HG02678 (cell line): ENCODE measurements at regions not wholly inside any gene's neighbourhood (a gene's known extent, or its start where the extent isn't known, plus 50 kb on each side); places are given as distances from the start of the nearest gene placed in this dataset.

Source experiments
- ATAC-seq: cut with Tn5 transposase; IDR thresholded peaks from one replicate; pipeline ENCODE4 v1.9.1; 2021; ENCODE audit warnings: mild to moderate bottlenecking, moderate library complexity; ENCODE audit not compliant: unreplicated experiment

DNA sequence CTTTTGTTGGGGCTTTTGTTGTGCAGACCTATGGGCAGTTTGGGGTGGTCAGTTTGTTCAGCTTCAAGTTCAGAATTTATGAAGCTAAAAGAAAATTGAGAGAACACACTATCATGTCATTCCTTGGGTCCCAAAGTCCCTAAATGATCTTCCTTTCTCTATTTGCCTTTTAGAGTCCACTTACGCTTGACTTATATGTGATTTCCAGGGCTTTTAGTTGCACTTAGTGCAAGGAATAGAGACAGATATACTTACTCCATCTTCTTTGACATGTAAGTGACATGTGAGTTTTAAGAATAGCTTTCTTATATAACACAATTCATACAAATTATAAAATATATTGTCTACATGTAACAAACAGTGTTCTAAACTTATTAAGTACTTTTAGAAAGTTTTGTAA lies 660.1 kb upstream of the SLITRK1 start:
- ATAC-seq: no peak

DNA sequence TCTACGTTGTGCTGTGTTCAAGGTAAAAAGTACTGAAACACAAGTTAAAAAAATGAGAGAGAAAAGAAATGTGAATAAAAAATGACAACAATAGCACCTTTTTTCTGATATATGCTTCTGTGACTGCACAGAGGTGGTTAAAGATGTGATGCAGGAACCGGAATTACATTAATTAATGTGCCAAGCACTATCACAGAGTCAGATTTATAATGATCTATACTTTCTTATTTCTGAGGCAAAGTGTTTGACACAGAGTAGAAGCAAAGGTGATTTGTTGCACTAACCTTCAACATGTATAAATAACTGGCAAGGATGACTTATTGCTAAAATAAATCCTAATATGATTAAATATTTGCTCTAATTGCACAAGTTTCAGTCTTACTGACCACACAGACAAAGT lies 654.6 kb upstream of the SLITRK1 start:
- no peak for ATAC-seq

DNA sequence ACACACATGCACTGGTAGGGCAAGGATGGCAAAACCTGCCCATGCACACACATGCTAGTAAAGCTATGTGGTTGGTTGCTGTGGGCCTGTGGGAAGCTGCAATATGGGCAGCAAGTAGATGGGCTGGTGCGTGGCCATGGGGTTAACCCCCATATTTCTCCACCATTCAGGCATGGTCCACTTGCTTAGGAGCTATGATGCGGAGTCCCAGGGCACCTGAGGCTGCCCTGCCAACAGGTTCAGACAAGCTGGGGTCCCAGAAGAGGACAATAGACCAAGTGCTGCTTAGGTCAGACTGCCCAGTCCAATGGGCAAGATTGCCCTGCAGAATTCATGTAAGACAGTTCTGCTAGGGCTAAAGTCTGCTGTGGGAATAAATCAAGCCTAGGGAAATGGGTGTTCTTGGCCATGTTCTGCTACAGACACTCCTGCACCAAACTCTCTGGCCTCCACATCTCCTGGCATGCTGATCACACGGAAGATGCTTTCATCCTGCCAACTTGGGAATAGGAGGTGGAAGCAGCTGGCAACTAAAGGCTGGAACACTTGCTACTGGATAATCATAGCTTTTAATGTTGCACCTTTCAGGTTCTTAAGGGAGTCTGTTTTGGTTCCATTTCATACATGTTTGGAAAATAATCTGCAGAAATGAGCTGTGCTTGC lies 646.3 kb upstream of the SLITRK1 start:
- ATAC-seq: no peak

DNA sequence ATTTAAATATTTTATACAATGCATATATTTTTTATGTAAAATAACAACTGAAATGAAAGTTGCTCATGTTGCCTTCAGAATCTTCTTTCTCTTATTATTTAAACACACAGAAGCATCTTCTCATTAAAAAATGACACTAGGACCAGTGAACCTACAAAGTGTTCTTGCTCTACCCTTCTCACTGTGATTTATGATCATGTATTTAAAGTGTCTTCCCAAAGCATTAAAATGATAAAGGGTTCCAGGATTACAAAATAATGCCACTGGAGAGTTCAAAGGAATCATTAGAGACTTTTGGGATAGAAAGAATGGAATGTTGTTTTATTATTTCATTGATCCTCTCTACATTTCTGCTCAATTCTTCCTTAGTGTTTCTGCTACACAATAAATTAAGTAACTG lies 643.6 kb upstream of the SLITRK1 start:
- no peak for ATAC-seq

DNA sequence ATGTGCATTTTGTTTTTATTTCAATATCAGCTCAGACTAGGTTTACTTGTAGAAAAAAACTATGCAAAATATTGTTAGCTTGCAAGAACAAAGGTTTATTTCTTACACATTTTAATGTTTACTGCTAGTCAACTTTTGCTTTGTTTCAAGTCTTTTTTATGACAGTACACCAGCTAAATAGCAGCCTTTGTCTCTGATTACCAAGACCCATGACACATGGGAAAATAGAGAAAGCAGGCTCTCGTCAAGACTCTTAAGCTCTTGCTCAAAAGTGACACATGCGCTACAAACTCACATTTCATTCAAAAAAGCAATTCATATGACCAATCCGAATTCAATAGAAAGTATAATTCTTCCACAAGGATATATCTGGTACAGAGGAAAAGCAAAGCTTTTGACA lies 642.3 kb upstream of the SLITRK1 start:
- ATAC-seq: no peak

DNA sequence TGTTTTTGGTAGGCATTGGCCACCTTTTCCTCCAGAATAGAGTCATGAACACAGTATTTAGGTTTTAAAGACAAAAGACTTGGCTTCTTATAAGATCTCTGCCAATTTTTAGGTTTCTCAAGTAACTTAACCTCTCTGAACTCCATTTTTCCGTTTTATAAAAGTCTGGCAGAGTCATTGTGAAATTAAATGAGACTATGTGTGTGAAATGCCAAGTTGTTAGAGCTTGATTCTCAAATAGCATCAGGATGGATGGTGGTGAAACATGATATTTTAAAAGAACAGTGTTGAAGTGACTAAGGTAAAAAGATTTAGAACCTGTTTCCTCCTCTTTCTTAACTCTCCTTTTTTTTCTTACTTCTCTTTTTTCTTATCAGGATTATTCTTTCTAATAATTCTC lies 617.7 kb upstream of the SLITRK1 start:
- no peak for ATAC-seq

DNA sequence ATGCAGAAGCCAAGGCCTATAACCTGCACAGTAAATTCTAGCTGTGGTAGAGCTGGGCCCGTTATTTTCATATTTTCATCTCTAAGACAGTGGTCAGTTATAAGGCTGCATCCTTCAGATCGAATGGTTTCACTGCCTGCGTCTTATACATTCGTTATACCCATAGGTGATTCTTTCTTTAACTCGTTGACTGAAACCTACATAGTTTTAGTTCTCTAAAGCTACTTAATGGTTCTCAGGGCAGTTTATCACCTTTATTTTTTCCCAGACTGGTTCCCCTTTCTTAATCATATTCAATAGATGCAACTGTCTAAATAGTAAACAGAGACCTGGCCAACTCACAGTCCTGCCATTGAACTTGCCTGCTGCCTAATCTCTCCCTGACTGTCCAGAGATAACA lies 615.3 kb upstream of the SLITRK1 start:
- ATAC-seq: no peak

DNA sequence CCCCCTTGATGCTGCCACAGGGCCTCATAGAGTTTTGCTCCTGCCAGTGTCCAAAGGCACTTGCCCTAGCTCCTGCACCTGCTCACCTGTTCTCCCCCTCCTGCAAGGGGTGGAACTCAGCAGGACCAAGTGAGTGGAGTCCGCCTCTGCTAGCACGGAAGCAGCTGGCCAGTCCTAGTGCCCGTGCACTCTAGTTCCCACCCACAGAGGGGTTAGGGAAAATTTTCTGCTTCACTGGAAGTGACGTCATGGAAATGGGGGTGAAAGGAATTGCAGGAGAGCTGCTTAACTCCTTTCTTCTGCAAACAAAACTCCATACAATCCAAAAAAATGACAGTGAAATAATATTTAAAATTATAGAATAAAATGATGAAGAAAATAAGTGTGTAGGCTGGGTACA lies 609.7 kb upstream of the SLITRK1 start:
- ATAC-seq: no peak

DNA sequence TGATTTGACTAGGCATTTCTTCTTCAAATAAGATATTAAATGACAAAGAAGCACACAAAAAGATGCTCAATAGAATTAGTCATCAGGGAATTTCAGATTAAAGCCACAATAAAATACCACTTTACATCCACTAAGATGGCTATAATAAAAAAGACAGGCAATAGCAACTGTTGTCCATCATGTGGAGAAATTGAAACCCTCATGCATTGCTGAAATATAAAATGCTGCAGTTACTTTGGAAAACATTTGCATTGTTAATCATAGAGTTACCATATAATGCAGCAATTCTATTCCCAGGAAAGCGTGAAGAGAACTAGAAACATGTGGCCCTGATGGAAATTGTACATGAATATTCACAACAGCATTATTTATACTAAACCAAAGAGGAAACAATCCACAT lies 605.5 kb upstream of the SLITRK1 start:
- no peak for ATAC-seq

DNA sequence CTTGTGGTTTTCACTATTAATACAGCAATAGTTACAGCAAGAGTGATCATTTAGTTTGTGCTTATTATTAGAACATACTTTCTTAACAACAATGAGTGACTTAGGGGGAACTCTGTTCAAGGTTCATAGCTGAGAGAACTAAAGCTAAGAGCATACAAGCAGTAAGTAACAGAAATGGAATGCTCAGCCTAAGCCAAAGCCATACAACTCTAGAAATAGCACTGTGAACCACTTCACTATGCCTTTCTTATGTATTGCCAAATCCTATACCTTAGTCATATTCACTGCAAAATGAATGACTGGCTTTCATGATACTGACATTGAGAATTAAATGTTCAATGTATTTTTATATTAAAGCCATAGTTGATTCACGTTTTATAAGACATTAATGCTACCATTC lies 599.7 kb upstream of the SLITRK1 start:
- no peak for ATAC-seq

DNA sequence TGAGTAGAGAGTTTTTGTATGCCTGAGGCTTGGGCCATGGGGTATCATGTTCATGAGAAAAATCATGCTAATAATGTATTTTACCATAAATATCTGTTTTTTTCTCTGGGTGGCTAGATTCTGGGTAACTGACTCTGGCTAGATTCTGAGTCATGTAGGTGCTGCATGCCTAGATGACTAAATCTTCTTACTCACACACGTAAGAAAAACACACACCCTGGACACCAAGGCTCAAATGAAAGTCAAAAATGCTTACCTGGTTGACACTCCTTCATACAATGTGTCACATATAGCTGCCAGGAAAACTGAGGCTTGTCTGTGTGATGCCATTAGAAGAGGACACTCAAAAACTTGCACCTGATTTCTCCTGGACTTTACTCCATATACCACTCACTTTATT lies 597.4 kb upstream of the SLITRK1 start:
- no peak for ATAC-seq

DNA sequence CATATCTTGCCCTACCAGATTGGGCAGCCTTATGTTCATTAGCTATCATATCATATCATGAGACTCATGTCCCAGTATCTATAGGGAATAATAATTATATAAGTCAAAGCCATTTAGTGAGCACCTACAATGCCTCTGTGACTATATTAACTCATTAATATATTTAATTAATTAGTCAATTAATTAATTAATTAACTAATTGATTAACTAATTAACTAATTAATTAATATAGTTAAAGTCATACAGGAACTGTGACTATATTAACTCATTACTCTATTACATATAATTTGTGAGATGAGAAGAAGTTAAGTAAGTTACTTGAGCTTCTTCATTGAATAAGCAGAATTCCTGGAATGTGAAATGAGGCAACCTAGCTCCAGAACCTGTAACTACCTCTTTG lies 588.3 kb upstream of the SLITRK1 start:
- ATAC-seq: no peak

DNA sequence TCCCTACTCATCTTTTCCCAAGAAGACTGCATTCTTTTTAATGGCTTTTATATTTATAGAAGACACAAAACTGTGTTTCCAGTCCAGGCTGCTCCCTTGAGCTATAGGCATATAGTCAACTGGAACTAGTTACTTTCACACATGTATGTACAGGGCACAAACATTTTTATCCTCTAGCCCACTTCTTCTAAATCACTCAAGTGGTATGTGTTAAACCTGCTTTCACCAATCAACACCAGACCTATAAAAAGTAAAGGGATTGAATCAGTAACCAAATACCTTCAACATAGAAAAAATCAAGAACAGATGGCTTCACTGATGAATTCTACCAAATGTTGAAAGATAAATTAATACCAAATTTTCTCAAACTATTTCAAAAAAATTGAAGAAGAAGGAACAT lies 584.2 kb upstream of the SLITRK1 start:
- ATAC-seq: no peak

DNA sequence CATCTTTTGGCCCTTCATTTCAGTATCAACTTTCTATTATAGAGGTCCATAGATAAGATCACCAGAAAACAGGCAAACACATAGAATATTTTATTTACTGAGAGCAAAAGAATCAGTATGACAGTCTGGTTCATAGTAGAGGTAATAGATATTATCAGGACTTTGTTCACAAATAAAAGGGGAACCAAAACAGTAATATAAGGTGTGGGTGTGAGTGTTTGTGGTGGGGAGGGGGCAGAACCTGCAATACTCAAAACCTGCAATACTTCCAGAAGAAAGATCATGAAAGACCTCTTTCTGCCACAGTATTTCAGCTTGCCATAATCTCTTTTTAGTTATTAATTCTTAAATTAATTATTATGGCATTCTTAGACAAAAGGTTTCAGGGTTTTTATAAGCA lies 578.7 kb upstream of the SLITRK1 start:
- ATAC-seq: no peak

DNA sequence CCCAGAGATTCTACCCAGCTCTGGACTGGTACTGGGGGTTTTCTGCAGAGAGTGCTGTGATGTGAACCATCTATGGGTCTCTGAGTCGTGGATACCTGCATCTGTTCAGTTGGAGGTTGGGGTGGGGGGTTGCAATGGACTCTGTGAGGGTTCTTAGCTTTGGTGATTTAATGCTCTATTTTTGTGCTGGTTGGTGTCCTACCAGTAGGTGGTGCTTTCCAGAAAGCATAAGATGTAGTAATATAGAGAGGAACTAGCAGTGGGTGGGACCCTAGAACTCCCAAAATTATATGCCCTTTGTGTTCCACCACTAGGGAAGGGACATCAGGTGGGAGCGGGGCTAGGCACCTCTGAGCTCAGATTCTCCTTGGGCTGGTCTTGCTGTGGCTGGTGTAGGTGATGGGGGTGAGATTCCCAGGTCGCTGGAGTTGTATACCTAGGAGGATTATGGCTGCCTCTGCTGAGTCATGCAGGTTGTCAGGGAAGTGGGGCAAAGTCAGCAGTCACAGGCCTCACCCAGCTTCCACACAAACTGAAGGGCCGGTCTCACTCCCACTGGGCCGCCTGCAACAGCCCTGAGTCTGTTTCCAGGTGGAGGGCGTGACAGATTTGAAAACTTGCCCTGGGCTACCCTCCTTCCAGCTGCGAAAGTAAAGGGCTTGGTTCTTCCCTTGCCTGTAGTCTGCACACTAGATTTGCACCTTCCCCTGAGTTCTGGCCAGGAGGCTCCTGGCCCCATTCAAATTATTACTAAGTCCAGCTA lies 573.0 kb upstream of the SLITRK1 start:
- ATAC-seq: no peak

DNA sequence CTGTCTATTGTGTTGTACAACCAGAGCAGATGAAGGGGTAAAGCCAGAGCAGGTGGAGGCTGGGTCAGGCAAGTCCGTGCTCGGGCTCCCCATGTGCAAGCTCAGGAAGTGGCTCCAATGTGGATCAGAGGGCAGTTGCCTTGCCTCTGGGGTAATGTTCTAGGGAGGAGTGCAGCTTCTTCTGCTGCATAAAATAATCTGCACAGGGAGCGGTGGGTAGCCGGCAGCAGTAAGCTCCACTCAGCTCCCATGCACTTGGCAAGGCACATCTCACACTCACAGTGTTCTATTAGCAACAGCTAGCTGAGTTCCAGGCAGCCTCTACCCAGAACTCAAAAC lies 565.3 kb upstream of the SLITRK1 start:
- ATAC-seq: no peak

DNA sequence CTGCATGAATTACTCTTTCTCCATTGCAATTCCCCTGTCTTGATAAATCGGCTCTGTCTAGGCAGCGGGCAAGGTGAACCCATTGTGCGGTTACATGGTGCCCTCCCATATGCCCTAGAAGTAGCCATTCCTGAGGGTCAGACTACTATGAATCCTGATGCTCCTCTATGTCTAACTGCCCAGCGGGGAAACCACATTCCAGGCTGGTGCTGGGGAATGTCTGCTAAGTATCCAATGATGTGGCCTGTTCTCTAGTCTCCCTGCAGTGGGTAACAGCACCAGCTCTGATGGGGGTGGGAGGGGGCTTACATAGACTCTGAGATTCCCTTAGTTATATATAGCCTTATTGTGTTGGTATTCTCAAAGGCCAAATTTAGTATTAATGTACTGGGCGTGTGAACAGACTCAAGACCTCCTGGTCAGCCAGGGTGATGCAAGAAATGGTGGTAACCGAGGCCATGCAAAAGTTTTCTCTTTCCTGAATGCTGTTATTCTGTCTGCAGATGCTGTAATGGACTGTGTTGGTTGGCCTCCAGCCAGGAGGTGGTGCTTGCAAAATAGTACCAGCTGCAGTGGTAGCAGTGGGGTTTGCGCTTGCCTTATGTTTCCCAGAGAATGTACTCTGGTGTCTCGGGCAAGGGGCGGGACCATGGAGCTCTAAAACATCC lies 564.8 kb upstream of the SLITRK1 start:
- ATAC-seq: no peak

DNA sequence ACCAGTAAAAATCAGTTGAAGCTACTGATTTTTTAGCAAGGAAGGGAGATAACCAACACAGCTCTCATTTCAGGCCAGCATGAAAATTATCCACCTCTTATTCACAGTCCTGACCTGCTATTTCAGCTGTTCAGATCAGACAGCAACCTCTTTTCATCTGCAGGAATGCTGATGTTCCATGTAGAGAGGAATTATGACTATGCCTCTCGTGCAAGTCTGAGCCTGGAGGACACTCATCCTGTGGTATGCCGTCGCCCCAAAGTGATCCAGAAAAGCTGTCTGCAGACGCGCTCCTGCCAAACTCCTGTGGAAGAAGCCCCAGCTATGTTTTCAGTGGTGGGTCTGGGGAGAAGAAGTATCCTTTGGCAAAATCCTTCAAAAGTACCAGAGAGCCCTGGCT lies 563.5 kb upstream of the SLITRK1 start:
- ATAC-seq: no peak

DNA sequence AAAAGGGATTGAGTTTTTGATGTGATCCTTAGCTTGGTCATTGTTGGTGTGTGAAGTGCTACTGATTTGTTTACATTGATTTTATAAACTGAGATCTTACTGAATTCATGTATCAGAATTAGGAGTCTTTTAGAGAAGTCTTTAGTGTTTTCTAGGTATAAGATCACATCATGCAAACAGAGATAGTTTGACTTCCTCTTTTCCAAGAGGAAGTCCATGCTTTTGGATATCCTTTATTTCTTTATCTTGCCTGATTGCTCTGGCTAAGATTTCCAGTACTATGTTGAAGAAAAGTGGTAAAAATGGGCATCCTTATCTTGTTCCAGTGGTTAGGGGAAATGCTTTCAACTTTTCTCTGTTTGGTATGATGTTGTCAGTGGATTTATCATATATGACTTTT lies 561.2 kb upstream of the SLITRK1 start:
- ATAC-seq: no peak

DNA sequence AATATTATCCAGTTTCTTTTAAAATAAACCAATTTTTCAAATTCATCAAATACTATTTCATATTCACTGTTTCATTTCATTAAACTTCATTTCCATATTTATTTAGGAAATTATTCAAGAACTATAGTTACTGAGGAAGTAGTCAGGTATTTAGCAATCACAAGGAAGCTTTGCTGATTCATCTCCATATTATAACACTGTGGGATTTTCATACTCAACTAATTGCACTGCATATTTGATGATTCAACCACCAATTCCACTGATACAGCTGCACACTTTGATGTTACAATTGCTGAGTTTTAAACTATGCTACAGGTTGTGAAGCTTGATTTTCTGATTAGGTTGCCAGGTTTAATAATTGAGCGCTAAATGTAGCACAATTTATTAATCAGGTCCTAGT lies 556.8 kb upstream of the SLITRK1 start:
- ATAC-seq: no peak

DNA sequence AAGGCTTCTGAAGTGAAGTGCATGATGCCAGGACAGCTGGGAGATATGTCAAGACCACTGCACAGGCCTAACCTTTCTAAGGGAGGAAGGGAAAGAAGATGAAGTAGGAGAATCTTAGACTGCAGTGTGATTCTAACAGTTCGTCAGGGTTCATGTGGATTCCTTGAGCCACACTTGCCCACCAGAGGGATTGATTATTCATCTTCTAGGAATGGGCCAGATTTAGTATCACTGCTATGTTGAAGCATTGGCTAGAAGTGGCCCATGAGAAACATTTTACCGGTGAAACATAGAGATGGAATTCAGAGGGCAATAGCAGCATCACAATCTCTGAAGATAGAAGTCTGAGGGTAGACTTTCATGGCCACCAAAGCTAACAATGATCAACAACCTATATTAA lies 550.8 kb upstream of the SLITRK1 start:
- ATAC-seq: no peak

DNA sequence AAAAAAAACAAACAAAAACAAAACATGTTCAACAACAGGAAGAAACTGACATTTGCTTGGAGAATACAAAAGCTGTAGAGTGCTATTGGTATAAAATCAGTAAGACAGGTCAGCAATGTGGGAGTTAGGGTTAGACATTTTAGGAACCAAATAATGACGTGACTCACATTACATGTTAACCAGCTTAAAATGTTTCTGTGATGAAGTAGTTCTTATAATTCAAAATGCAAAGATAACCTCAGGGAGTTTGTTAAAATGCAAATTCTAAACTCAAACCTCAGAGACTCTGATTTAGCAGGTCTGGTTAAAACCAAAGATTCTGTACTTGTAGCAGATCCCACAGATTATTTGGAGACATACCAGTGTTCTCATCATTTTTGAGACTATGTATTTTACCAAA lies 549.4 kb upstream of the SLITRK1 start:
- ATAC-seq: no peak
